DND-41 (cell line): ENCODE measurements at regions not wholly inside any gene's neighbourhood (a gene's known extent, or its start where the extent isn't known, plus 50 kb on each side); places are given as distances from the start of the nearest gene placed in this dataset.

Experiments used
- EZH2 ChIP-seq: IDR thresholded peaks from 3 replicates; pipeline ENCODE4 v1.6.1; 2012; ENCODE audit warnings: borderline replicate concordance, low read depth, mild to moderate bottlenecking, moderate library complexity, low read length, inconsistent platforms; ENCODE audit not compliant: severe bottlenecking
- TF ChIP-seq, protein P1 (sequence below): IDR thresholded peaks from 2 replicates; pipeline ENCODE4 v1.5.1; 2012; ENCODE audit warnings: borderline replicate concordance, low read length, moderate library complexity, mild to moderate bottlenecking; ENCODE audit not compliant: poor library complexity, severe bottlenecking; ENCODE audit errors: extremely low read depth

DNA sequence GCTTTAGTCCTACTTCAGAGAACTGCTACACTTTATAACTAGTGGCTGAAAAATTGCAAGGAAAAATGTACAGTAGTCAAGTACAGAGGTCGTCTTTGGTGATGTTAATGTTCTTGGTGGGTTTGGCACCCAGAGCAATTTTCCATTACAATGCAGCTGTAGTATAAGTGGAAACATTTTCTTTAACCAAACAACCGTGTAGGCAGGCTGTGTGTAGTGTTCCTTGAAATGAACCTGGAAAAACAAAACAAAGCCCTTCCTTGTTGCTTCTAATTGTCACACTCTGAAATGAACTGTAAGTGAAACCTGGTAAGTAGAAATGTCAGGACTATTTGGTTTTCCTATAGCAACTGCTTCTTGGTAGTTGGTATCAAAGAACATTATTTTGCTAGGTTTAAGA is 256.9 kb downstream of the MDFIC start:
- TF ChIP-seq, protein P1, sequence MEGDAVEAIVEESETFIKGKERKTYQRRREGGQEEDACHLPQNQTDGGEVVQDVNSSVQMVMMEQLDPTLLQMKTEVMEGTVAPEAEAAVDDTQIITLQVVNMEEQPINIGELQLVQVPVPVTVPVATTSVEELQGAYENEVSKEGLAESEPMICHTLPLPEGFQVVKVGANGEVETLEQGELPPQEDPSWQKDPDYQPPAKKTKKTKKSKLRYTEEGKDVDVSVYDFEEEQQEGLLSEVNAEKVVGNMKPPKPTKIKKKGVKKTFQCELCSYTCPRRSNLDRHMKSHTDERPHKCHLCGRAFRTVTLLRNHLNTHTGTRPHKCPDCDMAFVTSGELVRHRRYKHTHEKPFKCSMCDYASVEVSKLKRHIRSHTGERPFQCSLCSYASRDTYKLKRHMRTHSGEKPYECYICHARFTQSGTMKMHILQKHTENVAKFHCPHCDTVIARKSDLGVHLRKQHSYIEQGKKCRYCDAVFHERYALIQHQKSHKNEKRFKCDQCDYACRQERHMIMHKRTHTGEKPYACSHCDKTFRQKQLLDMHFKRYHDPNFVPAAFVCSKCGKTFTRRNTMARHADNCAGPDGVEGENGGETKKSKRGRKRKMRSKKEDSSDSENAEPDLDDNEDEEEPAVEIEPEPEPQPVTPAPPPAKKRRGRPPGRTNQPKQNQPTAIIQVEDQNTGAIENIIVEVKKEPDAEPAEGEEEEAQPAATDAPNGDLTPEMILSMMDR: no peak
- TF ChIP-seq EZH2: no peak
